Glutamatergic neuron (in vitro differentiated cells): ENCODE measurements at regions not wholly inside any gene's neighbourhood (a gene's known extent, or its start where the extent isn't known, plus 50 kb on each side); places are given as distances from the start of the nearest gene placed in this dataset.

Experiments
- DNase-seq: peaks from one replicate; pipeline ENCODE4 v3.0.0; 2022
- H3K27ac Mint-ChIP-seq: one replicate; pipeline ENCODE4 v1.8.0; 2020; ENCODE audit warnings: mild to moderate bottlenecking, mixed read lengths, inconsistent platforms; ENCODE audit not compliant: unreplicated experiment
- H3K27me3 Mint-ChIP-seq: one replicate; pipeline ENCODE4 v1.8.0; 2020; ENCODE audit warnings: mild to moderate bottlenecking, moderate library complexity, mixed read lengths, inconsistent platforms; ENCODE audit not compliant: unreplicated experiment
- H3K36me3 Mint-ChIP-seq: one replicate; pipeline ENCODE4 v1.8.0; 2020; ENCODE audit warnings: mild to moderate bottlenecking, mixed read lengths, inconsistent platforms; ENCODE audit not compliant: unreplicated experiment
- H3K4me1 Mint-ChIP-seq: one replicate; pipeline ENCODE4 v1.8.0; 2020; ENCODE audit warnings: mild to moderate bottlenecking, low read depth, mixed read lengths, inconsistent platforms; ENCODE audit not compliant: unreplicated experiment
- H3K4me3 Mint-ChIP-seq: one replicate; pipeline ENCODE4 v1.8.0; 2020; ENCODE audit warnings: mild to moderate bottlenecking, mixed read lengths, inconsistent platforms; ENCODE audit not compliant: unreplicated experiment
- H3K9me3 Mint-ChIP-seq: one replicate; pipeline ENCODE4 v1.8.0; 2020; ENCODE audit warnings: mild to moderate bottlenecking, moderate library complexity, mixed read lengths, inconsistent platforms; ENCODE audit not compliant: unreplicated experiment
- TF ChIP-seq, protein P1 (sequence below): fragments of 200-600 bp; sonication (generic); IDR thresholded peaks from one replicate; pipeline ENCODE4 v1.5.0; 2021; ENCODE audit not compliant: partially characterized antibody, unreplicated experiment

DNA sequence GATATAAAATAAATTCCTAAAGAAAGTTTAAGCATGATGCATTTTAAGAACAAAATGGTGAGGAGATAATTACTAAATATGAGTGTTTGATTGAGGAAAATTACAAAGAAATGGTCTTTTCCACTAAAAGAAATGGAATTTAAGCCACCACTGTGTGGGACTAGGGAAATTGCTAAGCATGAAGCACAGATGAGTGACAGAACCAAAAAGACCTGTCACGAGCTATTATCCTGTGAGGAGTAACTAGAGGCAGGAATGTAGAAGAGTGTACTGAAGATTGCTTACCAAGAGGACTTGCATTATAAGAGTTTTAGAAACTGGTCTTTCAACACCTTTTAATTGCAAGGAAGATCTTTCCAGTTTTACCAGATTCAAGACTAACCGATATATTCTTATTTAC lies 193.6 kb upstream of the PRR16 start:
- Mint-ChIP-seq H3K27ac (no peak overlapping the region), H3K9me3 (peaks cover 2% of the 10 kb centered on the region), H3K4me3 (no peak overlapping the region), H3K4me1 (no peaks in the 10 kb centered on the region), H3K27me3 (no peaks in the 10 kb centered on the region), H3K36me3 (no peaks in the 10 kb centered on the region)
- TF ChIP-seq, protein P1, sequence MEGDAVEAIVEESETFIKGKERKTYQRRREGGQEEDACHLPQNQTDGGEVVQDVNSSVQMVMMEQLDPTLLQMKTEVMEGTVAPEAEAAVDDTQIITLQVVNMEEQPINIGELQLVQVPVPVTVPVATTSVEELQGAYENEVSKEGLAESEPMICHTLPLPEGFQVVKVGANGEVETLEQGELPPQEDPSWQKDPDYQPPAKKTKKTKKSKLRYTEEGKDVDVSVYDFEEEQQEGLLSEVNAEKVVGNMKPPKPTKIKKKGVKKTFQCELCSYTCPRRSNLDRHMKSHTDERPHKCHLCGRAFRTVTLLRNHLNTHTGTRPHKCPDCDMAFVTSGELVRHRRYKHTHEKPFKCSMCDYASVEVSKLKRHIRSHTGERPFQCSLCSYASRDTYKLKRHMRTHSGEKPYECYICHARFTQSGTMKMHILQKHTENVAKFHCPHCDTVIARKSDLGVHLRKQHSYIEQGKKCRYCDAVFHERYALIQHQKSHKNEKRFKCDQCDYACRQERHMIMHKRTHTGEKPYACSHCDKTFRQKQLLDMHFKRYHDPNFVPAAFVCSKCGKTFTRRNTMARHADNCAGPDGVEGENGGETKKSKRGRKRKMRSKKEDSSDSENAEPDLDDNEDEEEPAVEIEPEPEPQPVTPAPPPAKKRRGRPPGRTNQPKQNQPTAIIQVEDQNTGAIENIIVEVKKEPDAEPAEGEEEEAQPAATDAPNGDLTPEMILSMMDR = no peak
- DNase-seq = no peak

DNA sequence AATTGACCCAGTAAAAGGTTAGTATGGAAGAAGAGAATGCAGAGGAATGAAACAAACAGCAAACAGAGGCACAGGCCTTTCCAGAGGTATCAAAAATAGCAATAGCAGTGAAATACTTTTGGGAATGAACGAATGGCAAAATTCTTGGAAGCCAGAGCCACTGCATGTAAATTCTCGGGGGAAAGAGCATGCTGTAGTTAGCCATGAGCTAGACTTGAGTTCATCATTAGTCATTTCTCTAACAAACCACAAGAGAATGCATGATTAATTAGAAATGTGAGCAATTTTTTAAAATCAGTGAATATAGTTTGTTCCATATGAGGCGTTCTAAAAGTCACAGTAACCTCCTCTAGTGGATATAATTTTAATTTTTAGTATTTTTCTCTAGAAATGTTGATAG lies 170.3 kb upstream of the PRR16 start:
- Mint-ChIP-seq H3K36me3 (no peaks in the 10 kb centered on the region), H3K4me1 (no peaks in the 10 kb centered on the region), H3K9me3 (no peaks in the 10 kb centered on the region), H3K27me3 (no peaks in the 10 kb centered on the region), H3K4me3 (no peak overlapping the region), H3K27ac (no peak overlapping the region)
- TF ChIP-seq, protein P1 = no peak
- DNase-seq = no peak

DNA sequence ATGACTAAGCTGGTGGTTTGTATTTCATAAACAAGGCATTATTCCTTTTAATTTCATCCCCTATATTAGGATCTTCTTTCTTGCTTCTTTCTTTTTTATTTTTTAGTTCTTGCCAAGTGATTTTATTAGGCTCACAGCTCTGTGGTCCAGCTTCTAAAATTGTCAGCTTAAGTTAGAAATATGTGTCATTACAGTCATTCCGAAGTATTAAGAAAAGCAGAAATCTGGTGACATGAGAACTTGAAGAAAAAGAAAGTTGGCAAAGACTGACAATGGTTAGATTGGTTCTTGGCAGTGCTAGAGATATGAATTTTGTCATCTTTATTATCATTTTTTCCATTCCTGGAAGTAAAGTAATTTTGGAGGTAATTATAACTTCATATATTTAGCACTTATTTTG lies 166.5 kb upstream of the PRR16 start:
- no peak overlapping the region for H3K27ac Mint-ChIP-seq
- no peaks in the 10 kb centered on the region for H3K36me3 Mint-ChIP-seq
- TF ChIP-seq, protein P1 = no peak
- no peaks in the 10 kb centered on the region for H3K4me1 Mint-ChIP-seq
- no peak overlapping the region for H3K4me3 Mint-ChIP-seq
- no peak for DNase-seq
- no peaks in the 10 kb centered on the region for H3K9me3 Mint-ChIP-seq
- no peaks in the 10 kb centered on the region for H3K27me3 Mint-ChIP-seq

DNA sequence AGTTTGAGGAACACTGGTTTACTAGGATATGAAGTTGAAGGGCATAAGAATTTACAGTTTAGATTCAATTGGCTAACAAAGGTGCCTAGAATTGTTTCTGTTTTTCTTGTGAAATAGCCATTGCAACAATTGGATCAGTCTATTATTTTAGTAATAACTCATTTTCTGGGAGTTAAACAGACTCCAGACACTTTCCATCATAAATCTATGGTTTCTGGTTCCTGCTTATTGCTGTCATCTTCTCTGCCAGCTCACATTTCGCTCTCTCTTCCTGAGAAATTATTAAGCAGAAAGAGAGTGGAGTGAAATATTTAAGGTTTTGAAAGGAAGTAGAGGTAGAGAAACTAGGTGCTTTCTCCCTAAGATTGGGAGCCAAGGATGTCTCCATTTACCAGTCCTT lies 165.1 kb upstream of the PRR16 start:
- Mint-ChIP-seq H3K36me3 (no peaks in the 10 kb centered on the region), H3K4me3 (no peak overlapping the region), H3K4me1 (no peaks in the 10 kb centered on the region), H3K27ac (no peak overlapping the region), H3K27me3 (no peaks in the 10 kb centered on the region), H3K9me3 (no peaks in the 10 kb centered on the region)
- TF ChIP-seq, protein P1 = no peak
- no peak for DNase-seq

DNA sequence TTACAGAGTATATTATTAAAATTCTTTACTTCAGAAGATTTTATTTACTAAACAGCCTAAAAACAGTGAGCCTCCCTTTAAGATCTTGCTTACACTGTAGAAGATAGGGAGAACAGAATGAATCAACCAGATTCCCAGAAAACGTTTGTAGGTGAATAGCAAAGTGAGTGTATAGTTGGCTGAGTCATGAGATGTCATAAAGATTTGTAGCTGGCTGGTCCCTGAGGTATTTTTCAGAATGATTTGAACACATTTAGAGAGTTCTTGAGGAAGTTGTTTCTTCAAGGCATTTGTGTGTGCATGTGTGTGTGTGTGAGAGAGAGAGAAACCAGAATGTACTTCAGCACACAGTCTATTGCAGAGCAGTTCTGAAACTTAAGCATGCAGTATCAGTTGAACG lies 159.4 kb upstream of the PRR16 start:
- Mint-ChIP-seq H3K36me3 (no peaks in the 10 kb centered on the region), H3K9me3 (no peaks in the 10 kb centered on the region), H3K4me3 (no peak overlapping the region), H3K27me3 (no peaks in the 10 kb centered on the region), H3K4me1 (no peaks in the 10 kb centered on the region), H3K27ac (no peak overlapping the region)
- TF ChIP-seq, protein P1 = no peak
- DNase-seq = no peak
